K562 (cell line): ENCODE measurements at regions not wholly inside any gene's neighbourhood (a gene's known extent, or its start where the extent isn't known, plus 50 kb on each side); places are given as distances from the start of the nearest gene placed in this dataset.

ENCODE experiments used
- ATAC-seq: fragments of 200-7000 bp; cut with Tn5 transposase; 3 replicates; pipeline ENCODE4 v1.9.1; 2020; ENCODE audit warnings: moderate library complexity
- BruUV-seq: library from RNA; stranded (reverse); fragments of 400-500 nt; replicated peaks from 2 replicates; lab custom pipeline; 2021; lab: Mats Ljungman, UMichigan
- CTCF ChIA-PET: fragments of 300-600 bp; formaldehyde crosslinking; extraction: SDS; loops from one replicate; lab custom pipeline; 2021; ENCODE audit warnings: low intra/inter-chr PET ratio; lab: Yijun Ruan, JAX
- POLR2A ChIA-PET: fragments of 300-600, 350-650 bp; sonication (Branson Sonifier 250); formaldehyde crosslinking; extraction: SDS; loops from one replicate; lab custom pipeline; 2021; ENCODE audit warnings: antibody characterized with exemption, inconsistent platforms; lab: Yijun Ruan, JAX
- DNase-seq, 4 experiments: peaks; one replicate each; pipeline versions ENCODE4 v3.0.0 to v3.0.0-alpha.2; 2011 to 2018; ENCODE audit warnings: low spot score in 3 of 4, mixed read lengths in 3 of 4; ENCODE audit errors: extremely low read depth in 1 of 4
- FAIRE-seq: peaks from 2 replicates; lab custom pipeline; 2011; peaks lifted over from hg19 to GRCh38; lab: Jason Lieb, UNC
- H2AFZ ChIP-seq: 2 replicates; pipeline ENCODE4 v1.6.0; 2011; ENCODE audit warnings: low read depth, low read length, control low read depth, inconsistent platforms
- H3K27ac ChIP-seq: fragments of 200-600 bp; 3 replicates; pipeline ENCODE4 v1.8.0; 2011; ENCODE audit warnings: low read depth, mild to moderate bottlenecking, control low read depth, inconsistent platforms, low read length, moderate library complexity, mixed read lengths; ENCODE audit errors: extremely low read depth
- H3K27me3 ChIP-seq, 2 experiments: fragments of 300-600 bp in 1 of 2; 2 replicates in 1 of 2; 3 replicates in 1 of 2; pipeline versions ENCODE4 v1.6.0 to v1.8.0; 2011; ENCODE audit warnings: inconsistent platforms in 2 of 2, low read length in 2 of 2, mild to moderate bottlenecking in 1 of 2, mixed read lengths in 1 of 2, moderate library complexity in 1 of 2; ENCODE audit not compliant: control insufficient read depth in 2 of 2, insufficient read depth in 2 of 2
- H3K36me3 ChIP-seq: fragments of 300-600 bp; 3 replicates; pipeline ENCODE4 v1.8.0; 2011; ENCODE audit warnings: mild to moderate bottlenecking, low read length, inconsistent platforms; ENCODE audit not compliant: control insufficient read depth, insufficient read depth
- H3K4me1 ChIP-seq, 2 experiments: fragments of 200-600 bp in 1 of 2; replicated peaks in 1 of 2; 2 replicates in 1 of 2; 3 replicates in 1 of 2; pipeline versions ENCODE4 v1.5.1 to v1.8.0; 2011; ENCODE audit warnings: inconsistent platforms in 2 of 2, low read length in 2 of 2, mild to moderate bottlenecking in 1 of 2, mixed read lengths in 1 of 2, moderate library complexity in 1 of 2; ENCODE audit not compliant: control insufficient read depth in 2 of 2, insufficient read depth in 2 of 2
- H3K4me2 ChIP-seq: 2 replicates; pipeline ENCODE4 v1.6.1; 2011; ENCODE audit warnings: low read length, control low read depth, inconsistent platforms, mixed read lengths; ENCODE audit not compliant: insufficient read depth
- H3K4me3 ChIP-seq: fragments of 200-600 bp; sonication (generic), shearing (Covaris generic); 2 replicates; pipeline ENCODE4 v1.5.1; 2016; ENCODE audit warnings: control low read depth, inconsistent platforms
- H3K79me2 ChIP-seq: fragments of 200-600 bp; 3 replicates; pipeline ENCODE4 v1.8.0; 2011; ENCODE audit warnings: low read length, inconsistent platforms; ENCODE audit not compliant: control insufficient read depth, insufficient read depth
- H3K9ac ChIP-seq, 2 experiments: 2 replicates each; pipeline versions ENCODE4 v1.6.0 to v1.6.1; 2011; ENCODE audit warnings: low read depth in 2 of 2, low read length in 2 of 2, control low read depth in 1 of 2, inconsistent platforms in 1 of 2, mild to moderate bottlenecking in 1 of 2, mixed read lengths in 1 of 2; ENCODE audit not compliant: insufficient read depth in 1 of 2
- H3K9me1 ChIP-seq: one replicate; pipeline ENCODE4 v1.6.0; 2011; ENCODE audit warnings: inconsistent platforms, mild to moderate bottlenecking, low read length, moderate library complexity; ENCODE audit not compliant: control insufficient read depth, insufficient read depth
- H3K9me3 ChIP-seq: replicated peaks from 2 replicates; pipeline ENCODE4 v1.5.1; 2011; ENCODE audit warnings: low read depth, low read length, inconsistent platforms; ENCODE audit not compliant: control insufficient read depth, insufficient read depth
- H4K20me1 ChIP-seq: replicated peaks from 2 replicates; pipeline ENCODE4 v1.6.1; 2011; ENCODE audit warnings: low read length, inconsistent platforms, mixed read lengths; ENCODE audit not compliant: control insufficient read depth, insufficient read depth
- BRF1 ChIP-seq: IDR thresholded peaks from 3 replicates; pipeline ENCODE4 v1.6.1; 2011; ENCODE audit warnings: borderline replicate concordance, mild to moderate bottlenecking; ENCODE audit not compliant: insufficient read length; ENCODE audit errors: extremely low read depth
- DEAF1 ChIP-seq: fragments of 450-650 bp; formaldehyde crosslinking; IDR thresholded peaks from 2 replicates; pipeline ENCODE4 v1.4.0; 2020; ENCODE audit warnings: mild to moderate bottlenecking, moderate library complexity
- DMBX1 ChIP-seq: fragments of 250-450 bp; sonication (Bioruptor Pico); IDR thresholded peaks from 2 replicates; pipeline ENCODE4 v1.8.0; 2022; ENCODE audit warnings: inconsistent platforms, mild to moderate bottlenecking, moderate library complexity, borderline replicate concordance
- GTF2E2 ChIP-seq: fragments of 200-800 bp; sonication (Bioruptor generic); IDR thresholded peaks from 2 replicates; pipeline ENCODE4 v1.6.1; 2016; ENCODE audit warnings: missing genetic modification characterization, missing compliant biosample characterization
- HDAC1 ChIP-seq, 2 experiments: fragments of 450-650 bp; IDR thresholded peaks; 2 replicates each; pipeline ENCODE4 v1.6.1; 2016 to 2017; ENCODE audit warnings: inconsistent platforms in 1 of 2, mild to moderate bottlenecking in 1 of 2, moderate library complexity in 1 of 2
- HDGF ChIP-seq: fragments of 450-650 bp; IDR thresholded peaks from 2 replicates; pipeline ENCODE4 v1.6.1; 2016
- JUN ChIP-seq, 2 experiments: sonication (generic) in 1 of 2; formaldehyde crosslinking in 1 of 2; IDR thresholded peaks; 2 replicates each; pipeline versions ENCODE4 v1.6.1 to v1.8.0; 2012 to 2022; ENCODE audit warnings: borderline replicate concordance in 2 of 2, mild to moderate bottlenecking in 2 of 2, improper control_type of control experiment in 1 of 2, low read depth in 1 of 2, low read length in 1 of 2, missing genetic modification reagents in 1 of 2
- KLF1 ChIP-seq: fragments of 450-650 bp; IDR thresholded peaks from 2 replicates; pipeline ENCODE4 v1.6.1; 2016; ENCODE audit warnings: missing genetic modification characterization, missing compliant biosample characterization
- LARP7 ChIP-seq: fragments of 450-650 bp; IDR thresholded peaks from 2 replicates; pipeline ENCODE4 v1.6.1; 2016
- MTF1 ChIP-seq: fragments of 250-450 bp; sonication (Bioruptor Pico); IDR thresholded peaks from 2 replicates; pipeline ENCODE4 v1.9.0; 2021; ENCODE audit warnings: moderate library complexity, mild to moderate bottlenecking, inconsistent platforms, borderline replicate concordance
- NFATC3 ChIP-seq: fragments of 450-650 bp; IDR thresholded peaks from 2 replicates; pipeline ENCODE4 v1.6.1; 2017; ENCODE audit warnings: mild to moderate bottlenecking
- RREB1 ChIP-seq: fragments of 250-450 bp; sonication (Bioruptor Pico); IDR thresholded peaks from 2 replicates; pipeline ENCODE4 v1.4.0; 2020
- SAFB2 ChIP-seq: fragments of 200-400 bp; formaldehyde crosslinking; IDR thresholded peaks from 2 replicates; pipeline ENCODE4 v1.6.1; 2018; ENCODE audit warnings: borderline replicate concordance, low read length, low read depth, moderate library complexity; ENCODE audit not compliant: severe bottlenecking
- SIN3B ChIP-seq: fragments of 450-650 bp; IDR thresholded peaks from 2 replicates; pipeline ENCODE4 v1.6.1; 2017; ENCODE audit warnings: low read depth, mild to moderate bottlenecking, moderate library complexity
- YY1 ChIP-seq, 3 experiments: IDR thresholded peaks; 2 replicates each; pipeline ENCODE4 v1.6.1; 2011; ENCODE audit warnings: low read length in 2 of 3, mild to moderate bottlenecking in 2 of 3, moderate library complexity in 2 of 3, borderline replicate concordance in 1 of 3, control low read depth in 1 of 3, low read depth in 1 of 3; ENCODE audit not compliant: insufficient read depth in 3 of 3, insufficient replicate concordance in 2 of 3, control insufficient read depth in 1 of 3, insufficient read length in 1 of 3; ENCODE audit errors: extremely low read depth in 1 of 3
- ZNF347 ChIP-seq: fragments of 450-650 bp; formaldehyde crosslinking; IDR thresholded peaks from 2 replicates; pipeline ENCODE4 v1.4.0; 2020; ENCODE audit warnings: low read depth, mild to moderate bottlenecking, moderate library complexity
- ZNF436 ChIP-seq: fragments of 250-450, 450-650 bp; sonication (Bioruptor Pico); formaldehyde crosslinking; IDR thresholded peaks from 2 replicates; pipeline ENCODE4 v1.7.0; 2020; ENCODE audit warnings: mild to moderate bottlenecking
- WGBS: fragments of 100-300 bp; shearing (Covaris generic); methylation state at CpG from one replicate; pipeline ENCODE4 v1.1.6; 2016; ENCODE audit warnings: low coverage, mixed read lengths; ENCODE audit not compliant: insufficient coverage; ENCODE audit errors: missing lambda C conversion rate; 5-methylcytosine and 5-hydroxymethylcytosine counted together
- in situ Hi-C: fragments of 300-500 bp; cut with MboI; formaldehyde crosslinking; loops from 4 replicates; pipeline ENCODE4 v1.15.0; 2018; ENCODE audit warnings: inconsistent platforms, mixed read lengths
- intact Hi-C: fragments of 100-400 bp; cut with micrococcal nuclease; formaldehyde crosslinking; loops from 2 replicates; pipeline ENCODE4 v1.14.2; 2022

- 0% methylated on average over 1 of the region's 1 CpG for WGBS
- H3K79me2 ChIP-seq: no peaks in the 10 kb centered on the region
- no peak overlapping the region for H3K4me2 ChIP-seq
- no peak overlapping the region for H3K27ac ChIP-seq
- intact Hi-C loops: no loop called here
- no peak overlapping the region for H3K9ac ChIP-seq
- no peaks in the 10 kb centered on the region for H3K36me3 ChIP-seq
- POLR2A ChIA-PET: no interaction called here
- BruUV-seq: no TSS peak
- H3K9me3 ChIP-seq: no peaks in the 10 kb centered on the region
- ATAC-seq: no peak
- H3K4me1 ChIP-seq: no peaks in the 10 kb centered on the region
- H2AFZ ChIP-seq: no peak overlapping the region
- no peaks in the 10 kb centered on the region for H3K27me3 ChIP-seq
- no peak for FAIRE-seq
- H4K20me1 ChIP-seq: no peaks in the 10 kb centered on the region
- CTCF ChIA-PET: no interaction called here
- in situ Hi-C loops: no loop called here
- no peak for DNase-seq
- H3K4me3 ChIP-seq: no peak overlapping the region
- no peaks in the 10 kb centered on the region for H3K9me1 ChIP-seq
- TF ChIP-seq ZNF347 (CRISPR knock-in tag) (no peak), HDAC1 (IDR thresholded peaks at IDR 0.05) (no peak), LARP7 (no peak), NFATC3 (no peak), YY1 (IDR thresholded peaks at IDR 0.05; ENCODE audit: borderline replicate concordance in 1 of 3, control insufficient read depth in 1 of 3, extremely low read depth in 1 of 3, insufficient read depth in 3 of 3, insufficient read length in 1 of 3, insufficient replicate concordance in 2 of 3, low read depth in 1 of 3, low read length in 2 of 3) (no peak), SAFB2 (no peak), JUN (IDR thresholded peaks at IDR 0.05; ENCODE audit: borderline replicate concordance, low read depth, low read length) (no peak), JUN (CRISPR knock-in tag; IDR thresholded peaks at IDR 0.05; ENCODE audit: borderline replicate concordance) (no peak), GTF2E2 (no peak), DMBX1 (CRISPR knock-in tag) (no peak), HDGF (no peak), MTF1 (CRISPR knock-in tag) (no peak), DEAF1 (CRISPR knock-in tag) (no peak), BRF1 (no peak), KLF1 (tag) (no peak), RREB1 (CRISPR knock-in tag) (no peak), ZNF436 (CRISPR knock-in tag) (no peak), SIN3B (no peak)
Observed at GRCh38 chr9:106580546-106580945, 282.4 kb upstream of the ZNF462 start.
